ENCODE measurements at regions not wholly inside any gene's neighbourhood (a gene's known extent, or its start where the extent isn't known, plus 50 kb on each side); places are given as distances from the start of the nearest gene placed in this dataset.

- no peak for DNase-seq (ENCODE audit: low spot score)
- TF ChIP-seq CTCF (IDR thresholded peaks at IDR 0.05; ENCODE audit: poor library complexity, severe bottlenecking): no peak
- no peaks in the 10 kb centered on the region for H3K36me3 ChIP-seq (ENCODE audit: low read depth)
- no peak overlapping the region for H3K27ac ChIP-seq (ENCODE audit: poor library complexity, severe bottlenecking)
- H3K9me3 ChIP-seq (ENCODE audit: severe bottlenecking): no peaks in the 10 kb centered on the region
- no peak overlapping the region for H3K4me3 ChIP-seq (ENCODE audit: severe bottlenecking)
- peaks cover 3% of the 10 kb centered on the region for H3K4me1 ChIP-seq (ENCODE audit: insufficient read depth, poor library complexity, severe bottlenecking)
- no peaks in the 10 kb centered on the region for H3K27me3 ChIP-seq (ENCODE audit: insufficient read depth, poor library complexity, severe bottlenecking)
- no peak for ATAC-seq (ENCODE audit: low read depth)
Observed at GRCh38 chr5:167894631-167895472, 396.6 kb upstream of the WWC1 start.

GRCh38 chr5:167895899-167896659, 395.4 kb upstream of the WWC1 start:
- Histone ChIP-seq H3K36me3 (ENCODE audit: low read depth) (no peaks in the 10 kb centered on the region), H3K27ac (ENCODE audit: poor library complexity, severe bottlenecking) (no peak overlapping the region), H3K4me3 (ENCODE audit: severe bottlenecking) (no peak overlapping the region), H3K4me1 (ENCODE audit: insufficient read depth, poor library complexity, severe bottlenecking) (peaks cover 13% of the 10 kb centered on the region), H3K27me3 (ENCODE audit: insufficient read depth, poor library complexity, severe bottlenecking) (no peaks in the 10 kb centered on the region), H3K9me3 (ENCODE audit: severe bottlenecking) (no peaks in the 10 kb centered on the region)
- ATAC-seq (ENCODE audit: low read depth) (no peak), DNase-seq (ENCODE audit: low spot score) (no peak)
- TF ChIP-seq CTCF (IDR thresholded peaks at IDR 0.05; ENCODE audit: poor library complexity, severe bottlenecking): no peak

- Histone ChIP-seq H3K4me3 (ENCODE audit: severe bottlenecking) (no peak overlapping the region), H3K36me3 (ENCODE audit: low read depth) (no peaks in the 10 kb centered on the region), H3K9me3 (ENCODE audit: severe bottlenecking) (no peaks in the 10 kb centered on the region), H3K4me1 (ENCODE audit: insufficient read depth, poor library complexity, severe bottlenecking) (peaks cover 13% of the 10 kb centered on the region), H3K27ac (ENCODE audit: poor library complexity, severe bottlenecking) (no peak overlapping the region), H3K27me3 (ENCODE audit: insufficient read depth, poor library complexity, severe bottlenecking) (no peaks in the 10 kb centered on the region)
- DNase-seq (ENCODE audit: low spot score) (no peak), ATAC-seq (ENCODE audit: low read depth) (no peak)
- TF ChIP-seq CTCF (IDR thresholded peaks at IDR 0.05; ENCODE audit: poor library complexity, severe bottlenecking): no peak
Observed at GRCh38 chr5:167896814-167897213, 394.6 kb upstream of the WWC1 start.

GRCh38 chr5:167897371-167897770, 394.1 kb upstream of the WWC1 start:
- H3K27me3 ChIP-seq (ENCODE audit: insufficient read depth, poor library complexity, severe bottlenecking): no peaks in the 10 kb centered on the region
- DNase-seq (ENCODE audit: low spot score) (no peak), ATAC-seq (ENCODE audit: low read depth) (no peak)
- TF ChIP-seq CTCF (IDR thresholded peaks at IDR 0.05; ENCODE audit: poor library complexity, severe bottlenecking): no peak
- H3K4me1 ChIP-seq (ENCODE audit: insufficient read depth, poor library complexity, severe bottlenecking): peaks cover 13% of the 10 kb centered on the region
- H3K36me3 ChIP-seq (ENCODE audit: low read depth): no peaks in the 10 kb centered on the region
- H3K27ac ChIP-seq (ENCODE audit: poor library complexity, severe bottlenecking): no peak overlapping the region
- H3K4me3 ChIP-seq (ENCODE audit: severe bottlenecking): no peak overlapping the region
- no peaks in the 10 kb centered on the region for H3K9me3 ChIP-seq (ENCODE audit: severe bottlenecking)
